ENCODE measurements at regions not wholly inside any gene's neighbourhood (a gene's known extent, or its start where the extent isn't known, plus 50 kb on each side); places are given as distances from the start of the nearest gene placed in this dataset.

- no peak for DNase-seq (ENCODE audit: low read depth)
These were observed 419.9 kb downstream of the PCDH17 start for GRCh38 chr13:58051396-58051795.

GRCh38 chr13:58051807-58052375, 420.3 kb downstream of the PCDH17 start:
- DNase-seq (ENCODE audit: low read depth) = no peak

- DNase-seq (ENCODE audit: low read depth) = no peak
These were observed 424.9 kb downstream of the PCDH17 start for GRCh38 chr13:58056426-58056825.

GRCh38 chr13:58059624-58060023, 428.1 kb downstream of the PCDH17 start:
- no peak for DNase-seq (ENCODE audit: low read depth)

- no peak for DNase-seq (ENCODE audit: low read depth)
These were observed 449.3 kb downstream of the PCDH17 start for GRCh38 chr13:58080806-58081205.

GRCh38 chr13:58081301-58081820, 449.8 kb downstream of the PCDH17 start:
- DNase-seq (ENCODE audit: low read depth) = no peak

GRCh38 chr13:58083064-58083463, 451.5 kb downstream of the PCDH17 start:
- no peak for DNase-seq (ENCODE audit: low read depth)

- DNase-seq (ENCODE audit: low read depth) = no peak
These were observed 453.7 kb downstream of the PCDH17 start for GRCh38 chr13:58085274-58085673.

- DNase-seq (ENCODE audit: low read depth) = no peak
These were observed 454.3 kb downstream of the PCDH17 start for GRCh38 chr13:58085819-58086218.

- DNase-seq (ENCODE audit: low read depth) = no peak
These were observed 456.0 kb downstream of the PCDH17 start for GRCh38 chr13:58087566-58087965.

GRCh38 chr13:58093394-58093793, 461.9 kb downstream of the PCDH17 start:
- no peak for DNase-seq (ENCODE audit: low read depth)

GRCh38 chr13:58097831-58098230, 466.3 kb downstream of the PCDH17 start:
- DNase-seq (ENCODE audit: low read depth) = no peak

GRCh38 chr13:58119351-58119750, 487.8 kb downstream of the PCDH17 start:
- no peak for DNase-seq (ENCODE audit: low read depth)

- no peak for DNase-seq (ENCODE audit: low read depth)
These were observed 488.3 kb downstream of the PCDH17 start for GRCh38 chr13:58119804-58120203.

GRCh38 chr13:58126496-58126895, 495.0 kb downstream of the PCDH17 start:
- DNase-seq (ENCODE audit: low read depth) = no peak

GRCh38 chr13:58134012-58134411, 502.5 kb downstream of the PCDH17 start:
- DNase-seq (ENCODE audit: low read depth) = no peak

- no peak for DNase-seq (ENCODE audit: low read depth)
These were observed 503.0 kb downstream of the PCDH17 start for GRCh38 chr13:58134525-58134924.

- no peak for DNase-seq (ENCODE audit: low read depth)
These were observed 511.4 kb downstream of the PCDH17 start for GRCh38 chr13:58142952-58143351.

- DNase-seq (ENCODE audit: low read depth) = no peak
These were observed 513.1 kb downstream of the PCDH17 start for GRCh38 chr13:58144616-58145015.

GRCh38 chr13:58151452-58151851, 519.9 kb downstream of the PCDH17 start:
- DNase-seq (ENCODE audit: low read depth) = no peak

- DNase-seq (ENCODE audit: low read depth) = no peak
These were observed 529.4 kb downstream of the PCDH17 start for GRCh38 chr13:58160980-58161379.

GRCh38 chr13:58165617-58166016, 534.1 kb downstream of the PCDH17 start:
- DNase-seq (ENCODE audit: low read depth) = no peak

GRCh38 chr13:58181111-58181510, 549.6 kb downstream of the PCDH17 start:
- DNase-seq (ENCODE audit: low read depth) = no peak

- DNase-seq (ENCODE audit: low read depth) = no peak
These were observed 556.3 kb downstream of the PCDH17 start for GRCh38 chr13:58187881-58188280.

Data from activated T-helper 9 cell treated with anti-CD3 and anti-CD28 coated beads, Interleukin-2, amount 50 U/mL, for 16 hours (primary cell).